ENCODE measurements at regions not wholly inside any gene's neighbourhood (a gene's known extent, or its start where the extent isn't known, plus 50 kb on each side); places are given as distances from the start of the nearest gene placed in this dataset.

DNA sequence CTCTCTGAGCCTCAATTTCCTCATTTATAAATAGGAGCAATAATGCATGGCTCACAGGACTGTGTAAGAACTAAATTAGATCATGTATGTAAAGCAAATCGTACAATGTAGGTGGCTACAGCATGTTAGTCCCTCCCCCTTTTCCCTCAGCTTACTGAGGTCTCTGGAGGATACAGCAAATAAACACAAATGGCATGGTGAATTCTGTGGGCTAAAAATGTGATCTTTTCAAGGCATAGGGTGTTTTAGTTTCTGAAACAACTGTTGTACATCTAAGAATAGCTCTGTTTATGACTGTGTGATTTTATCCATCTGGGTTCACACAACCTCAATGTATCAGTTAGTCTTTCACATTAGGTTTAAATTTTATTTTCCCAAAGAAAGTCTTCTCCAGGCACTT is 121.2 kb upstream of the PLEKHG7 start:
- Histone ChIP-seq H3K9me3 (no peaks in the 10 kb centered on the region), H3K4me3 (ENCODE audit: low read depth in 2 of 2, low read length in 1 of 2) (no peak overlapping the region), H3K9me2 (no peaks in the 10 kb centered on the region), H3K4me2 (no peak overlapping the region), H3K27me3 (ENCODE audit: insufficient read depth) (no peaks in the 10 kb centered on the region), H3K27ac (ENCODE audit: low read depth in 2 of 2, low read length in 1 of 2) (no peak overlapping the region), H3F3A (replicated peaks; ENCODE audit: insufficient read depth) (no peaks in the 10 kb centered on the region), H3K36me3 (replicated peaks in 1 of 2; ENCODE audit: control insufficient read depth in 1 of 2, insufficient read depth in 2 of 2, low read length in 1 of 2) (no peaks in the 10 kb centered on the region), H3K79me2 (ENCODE audit: insufficient read depth) (no peaks in the 10 kb centered on the region), H2AFZ (ENCODE audit: low read depth) (no peak overlapping the region), H3K9ac (no peak overlapping the region), H4K20me1 (ENCODE audit: insufficient read depth) (no peaks in the 10 kb centered on the region), H3K4me1 (ENCODE audit: control insufficient read depth in 1 of 2, insufficient read depth in 2 of 2, low read depth in 1 of 2, low read length in 1 of 2) (peaks cover 0 to 4% of the 10 kb centered on the region in 2 experiments; a peak in 1 of 4 replicates)
- WGBS (ENCODE audit: low lambda C conversion rate) = 87% methylated on average over 1 of the region's 1 CpG
- DNase-seq = no peak
- TF ChIP-seq ZBTB33 (IDR thresholded peaks at IDR 0.05; ENCODE audit: borderline replicate concordance, low read depth) (no peak), CHD2 (IDR thresholded peaks at IDR 0.05; ENCODE audit: low read length, partially characterized antibody) (no peak), SIN3A (IDR thresholded peaks at IDR 0.05; ENCODE audit: borderline replicate concordance, low read depth, low read length) (no peak), RXRA (IDR thresholded peaks at IDR 0.05; ENCODE audit: borderline replicate concordance, low read depth) (no peak), USF2 (IDR thresholded peaks at IDR 0.05; ENCODE audit: borderline replicate concordance, low read depth, low read length) (no peak), REST (IDR thresholded peaks at IDR 0.05; ENCODE audit: low read depth, low read length) (no peak), GABPA (IDR thresholded peaks at IDR 0.05; ENCODE audit: low read depth) (no peak), FOXM1 (IDR thresholded peaks at IDR 0.05; ENCODE audit: low read depth) (no peak), MEF2A (IDR thresholded peaks at IDR 0.05; ENCODE audit: borderline replicate concordance, low read depth) (no peak), POLR2AphosphoS5 (IDR thresholded peaks at IDR 0.05; ENCODE audit: low read depth, low read length) (no peak)
- TF ChIP-seq, protein P1, sequence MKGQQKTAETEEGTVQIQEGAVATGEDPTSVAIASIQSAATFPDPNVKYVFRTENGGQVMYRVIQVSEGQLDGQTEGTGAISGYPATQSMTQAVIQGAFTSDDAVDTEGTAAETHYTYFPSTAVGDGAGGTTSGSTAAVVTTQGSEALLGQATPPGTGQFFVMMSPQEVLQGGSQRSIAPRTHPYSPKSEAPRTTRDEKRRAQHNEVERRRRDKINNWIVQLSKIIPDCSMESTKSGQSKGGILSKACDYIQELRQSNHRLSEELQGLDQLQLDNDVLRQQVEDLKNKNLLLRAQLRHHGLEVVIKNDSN (IDR thresholded peaks at IDR 0.05; ENCODE audit: borderline replicate concordance, low read depth) = no peak
- POLR2A ChIA-PET = no interaction called here
- CTCF ChIA-PET = interaction anchor here (1.0 kb wide), 1 partner anchor 27 kb away, joined by 4 read pairs; no protein-coding TSS in a partner anchor
